Amygdala (tissue), 56 donors: ENCODE measurements at regions not wholly inside any gene's neighbourhood (a gene's known extent, or its start where the extent isn't known, plus 50 kb on each side); places are given as distances from the start of the nearest gene placed in this dataset.

Source experiments
- DNase-seq, 56 donors: peaks; one replicate each; lab custom pipeline; 2025; lab: John Stamatoyannopoulos, UW

GRCh38 chr1:29812408-29813135 lies 576.2 kb downstream of the PTPRU start:
- no peak for DNase-seq

GRCh38 chr1:29811727-29812407 lies 575.5 kb downstream of the PTPRU start:
- no peak for DNase-seq

GRCh38 chr1:29811247-29811646 lies 574.9 kb downstream of the PTPRU start:
- DNase-seq = no peak

- no peak for DNase-seq
Observed at GRCh38 chr1:29810121-29811120, 574.1 kb downstream of the PTPRU start.

- DNase-seq = no peak
Observed at GRCh38 chr1:29809446-29810120, 573.3 kb downstream of the PTPRU start.

GRCh38 chr1:29808141-29808995 lies 572.0 kb downstream of the PTPRU start:
- DNase-seq = no peak

- no peak for DNase-seq
Observed at GRCh38 chr1:29807689-29808088, 571.4 kb downstream of the PTPRU start.

GRCh38 chr1:29806646-29807319 lies 570.5 kb downstream of the PTPRU start:
- no peak for DNase-seq

- no peak for DNase-seq
Observed at GRCh38 chr1:29805896-29806160, 569.5 kb downstream of the PTPRU start.

- DNase-seq = no peak
Observed at GRCh38 chr1:29805122-29805895, 569.0 kb downstream of the PTPRU start.

GRCh38 chr1:29804181-29804899 lies 568.0 kb downstream of the PTPRU start:
- no peak for DNase-seq

GRCh38 chr1:29803486-29803885 lies 567.2 kb downstream of the PTPRU start:
- DNase-seq = no peak

GRCh38 chr1:29802181-29803068 lies 566.1 kb downstream of the PTPRU start:
- DNase-seq = no peak

GRCh38 chr1:29801561-29801973 lies 565.2 kb downstream of the PTPRU start:
- DNase-seq = no peak

GRCh38 chr1:29801003-29801402 lies 564.7 kb downstream of the PTPRU start:
- no peak for DNase-seq

- DNase-seq = no peak
Observed at GRCh38 chr1:29800522-29800956, 564.2 kb downstream of the PTPRU start.

- DNase-seq = no peak
Observed at GRCh38 chr1:29800120-29800519, 563.8 kb downstream of the PTPRU start.
